Astrocyte (in vitro differentiated cells and primary cell): ENCODE measurements at regions not wholly inside any gene's neighbourhood (a gene's known extent, or its start where the extent isn't known, plus 50 kb on each side); places are given as distances from the start of the nearest gene placed in this dataset.
A peak's percentile ranks its signal among the peaks of the same experiment; 100 is the strongest.

Experiments
- DNase-seq: peaks from one replicate; pipeline ENCODE4 v3.0.0-alpha.2; 2010; ENCODE audit warnings: low read depth
- FAIRE-seq: peaks from 2 replicates; lab custom pipeline; 2011; peaks lifted over from hg19 to GRCh38; lab: Jason Lieb, UNC
- H2AFZ ChIP-seq: 2 replicates; pipeline ENCODE4 v1.6.0; 2012; ENCODE audit warnings: low read depth, low read length, inconsistent platforms
- H3K27ac ChIP-seq: 2 replicates; pipeline ENCODE4 v1.5.1; 2011; ENCODE audit warnings: low read depth, low read length, inconsistent platforms
- H3K27me3 ChIP-seq: 2 replicates; pipeline ENCODE4 v1.6.0; 2011; ENCODE audit warnings: low read length, inconsistent platforms; ENCODE audit not compliant: insufficient read depth
- H3K36me3 ChIP-seq: 2 replicates; pipeline ENCODE4 v1.5.1; 2011; ENCODE audit warnings: low read length, inconsistent platforms; ENCODE audit not compliant: insufficient read depth
- H3K4me1 ChIP-seq: 2 replicates; pipeline ENCODE4 v1.5.1; 2011; ENCODE audit warnings: low read length, inconsistent platforms; ENCODE audit not compliant: insufficient read depth
- H3K4me2 ChIP-seq: 2 replicates; pipeline ENCODE4 v1.6.0; 2012; ENCODE audit warnings: low read length, inconsistent platforms
- H3K4me3 ChIP-seq: 2 replicates; pipeline ENCODE4 v1.5.1; 2011; ENCODE audit warnings: low read depth, mild to moderate bottlenecking, low read length, inconsistent platforms; ENCODE audit not compliant: insufficient read depth
- H3K79me2 ChIP-seq: 2 replicates; pipeline ENCODE4 v1.6.0; 2012; ENCODE audit warnings: mild to moderate bottlenecking, low read length, inconsistent platforms; ENCODE audit not compliant: insufficient read depth
- H3K9ac ChIP-seq: 2 replicates; pipeline ENCODE4 v1.6.0; 2012; ENCODE audit warnings: mild to moderate bottlenecking, low read length, inconsistent platforms
- H3K9me3 ChIP-seq: 2 replicates; pipeline ENCODE4 v1.5.1; 2012; ENCODE audit warnings: low read depth, mild to moderate bottlenecking, low read length, inconsistent platforms; ENCODE audit not compliant: insufficient read depth
- H4K20me1 ChIP-seq: 2 replicates; pipeline ENCODE4 v1.6.0; 2012; ENCODE audit warnings: low read length, inconsistent platforms; ENCODE audit not compliant: insufficient read depth
- H3K27ac Mint-ChIP-seq: one replicate; pipeline ENCODE4 v1.8.0; 2021; ENCODE audit warnings: mild to moderate bottlenecking, mixed read lengths; ENCODE audit not compliant: unreplicated experiment
- H3K27me3 Mint-ChIP-seq: one replicate; pipeline ENCODE4 v1.8.0; 2021; ENCODE audit warnings: low read depth, mixed read lengths; ENCODE audit not compliant: unreplicated experiment
- H3K36me3 Mint-ChIP-seq: one replicate; pipeline ENCODE4 v1.8.0; 2021; ENCODE audit warnings: low read depth, mixed read lengths; ENCODE audit not compliant: unreplicated experiment
- H3K4me1 Mint-ChIP-seq: one replicate; pipeline ENCODE4 v1.8.0; 2021; ENCODE audit warnings: low read depth, mixed read lengths; ENCODE audit not compliant: unreplicated experiment
- H3K4me3 Mint-ChIP-seq: one replicate; pipeline ENCODE4 v1.8.0; 2021; ENCODE audit warnings: mild to moderate bottlenecking, moderate library complexity, mixed read lengths; ENCODE audit not compliant: unreplicated experiment
- H3K9me3 Mint-ChIP-seq: one replicate; pipeline ENCODE4 v1.8.0; 2021; ENCODE audit warnings: mild to moderate bottlenecking, mixed read lengths; ENCODE audit not compliant: unreplicated experiment
- CTCF ChIP-seq: IDR thresholded peaks from 2 replicates; pipeline ENCODE4 v1.5.1; 2011; ENCODE audit warnings: low read depth, mild to moderate bottlenecking, inconsistent platforms, low read length, moderate library complexity; ENCODE audit not compliant: insufficient read depth
- EZH2 ChIP-seq: IDR thresholded peaks from 2 replicates; pipeline ENCODE4 v1.6.1; 2012; ENCODE audit warnings: mild to moderate bottlenecking, low read length, inconsistent platforms; ENCODE audit not compliant: insufficient read depth

- no peaks in the 10 kb centered on the region for H4K20me1 ChIP-seq
- FAIRE-seq (no peak), DNase-seq (no peak)
- H3K4me2 ChIP-seq, result no peak overlapping the region
- H3K9me3 Mint-ChIP-seq, result no peaks in the 10 kb centered on the region
- H3K79me2 ChIP-seq, result no peaks in the 10 kb centered on the region
- no peak overlapping the region for H3K9ac ChIP-seq
- no peak overlapping the region for H2AFZ ChIP-seq
- no peak overlapping the region for H3K27ac Mint-ChIP-seq
- H3K27me3 Mint-ChIP-seq, result no peaks in the 10 kb centered on the region
- no peaks in the 10 kb centered on the region for H3K36me3 Mint-ChIP-seq
- H3K4me1 ChIP-seq, result no peaks in the 10 kb centered on the region
- H3K4me3 Mint-ChIP-seq, result no peak overlapping the region
- TF ChIP-seq CTCF (no peak), EZH2 (no peak)
- H3K4me1 Mint-ChIP-seq, result no peaks in the 10 kb centered on the region
- H3K9me3 ChIP-seq, result no peaks in the 10 kb centered on the region
- no peak overlapping the region for H3K4me3 ChIP-seq
- H3K27ac ChIP-seq, result no peak overlapping the region
- H3K36me3 ChIP-seq, result no peaks in the 10 kb centered on the region
- H3K27me3 ChIP-seq, result no peaks in the 10 kb centered on the region
Measured at GRCh38 chr2:14064346-14064745, 568.2 kb upstream of the LRATD1 start.

GRCh38 chr2:14072338-14072737 lies 560.2 kb upstream of the LRATD1 start:
- TF ChIP-seq CTCF (no peak), EZH2 (no peak)
- Mint-ChIP-seq H3K4me3 (no peak overlapping the region), H3K9me3 (no peaks in the 10 kb centered on the region), H3K27me3 (no peaks in the 10 kb centered on the region), H3K4me1 (no peaks in the 10 kb centered on the region), H3K36me3 (no peaks in the 10 kb centered on the region), H3K27ac (no peak overlapping the region)
- FAIRE-seq (no peak), DNase-seq (peak; percentile 3)
- no peak overlapping the region for H3K4me2 ChIP-seq
- H3K36me3 ChIP-seq, result no peaks in the 10 kb centered on the region
- no peaks in the 10 kb centered on the region for H3K27me3 ChIP-seq
- no peaks in the 10 kb centered on the region for H3K4me1 ChIP-seq
- no peaks in the 10 kb centered on the region for H4K20me1 ChIP-seq
- no peaks in the 10 kb centered on the region for H3K9me3 ChIP-seq
- no peak overlapping the region for H2AFZ ChIP-seq
- H3K79me2 ChIP-seq, result no peaks in the 10 kb centered on the region
- no peak overlapping the region for H3K27ac ChIP-seq
- H3K9ac ChIP-seq, result no peak overlapping the region
- H3K4me3 ChIP-seq, result no peak overlapping the region

GRCh38 chr2:14074691-14075090 lies 557.8 kb upstream of the LRATD1 start:
- H3K36me3 ChIP-seq, result no peaks in the 10 kb centered on the region
- H3K27ac Mint-ChIP-seq, result no peak overlapping the region
- H3K79me2 ChIP-seq, result no peaks in the 10 kb centered on the region
- no peaks in the 10 kb centered on the region for H3K4me1 Mint-ChIP-seq
- H3K27me3 Mint-ChIP-seq, result no peaks in the 10 kb centered on the region
- TF ChIP-seq EZH2 (no peak), CTCF (no peak)
- DNase-seq (no peak), FAIRE-seq (no peak)
- no peak overlapping the region for H3K4me3 ChIP-seq
- H3K4me2 ChIP-seq, result no peak overlapping the region
- H4K20me1 ChIP-seq, result no peaks in the 10 kb centered on the region
- H3K27ac ChIP-seq, result no peak overlapping the region
- no peaks in the 10 kb centered on the region for H3K36me3 Mint-ChIP-seq
- no peak overlapping the region for H2AFZ ChIP-seq
- H3K9me3 ChIP-seq, result no peaks in the 10 kb centered on the region
- H3K9ac ChIP-seq, result no peak overlapping the region
- H3K4me1 ChIP-seq, result no peaks in the 10 kb centered on the region
- H3K4me3 Mint-ChIP-seq, result no peak overlapping the region
- H3K9me3 Mint-ChIP-seq, result no peaks in the 10 kb centered on the region
- no peaks in the 10 kb centered on the region for H3K27me3 ChIP-seq
